HEK293T (cell line): ENCODE measurements at regions not wholly inside any gene's neighbourhood (a gene's known extent, or its start where the extent isn't known, plus 50 kb on each side); places are given as distances from the start of the nearest gene placed in this dataset.
"Not testable (repeated sequence)": the region's sequence is repeated elsewhere in the genome, so short reads cannot be mapped to it uniquely, and the experiment has no call there.

Experiments
- ARNT ChIP-seq: fragments of 450-650 bp; IDR thresholded peaks from 2 replicates; pipeline ENCODE4 v1.6.1; 2017; ENCODE audit warnings: mild to moderate bottlenecking
- BHLHE40 ChIP-seq: fragments of 450-650 bp; IDR thresholded peaks from 2 replicates; pipeline ENCODE4 v1.6.1; 2016; ENCODE audit warnings: mild to moderate bottlenecking, moderate library complexity, borderline replicate concordance
- ELF4 ChIP-seq: fragments of 450-650 bp; IDR thresholded peaks from 2 replicates; pipeline ENCODE4 v1.6.1; 2017; ENCODE audit warnings: antibody characterized with exemption
- FOXA1 ChIP-seq: fragments of 450-650 bp; IDR thresholded peaks from 2 replicates; pipeline ENCODE4 v1.6.1; 2016; ENCODE audit warnings: mild to moderate bottlenecking
- FOXK2 ChIP-seq: fragments of 450-650 bp; IDR thresholded peaks from 2 replicates; pipeline ENCODE4 v1.6.1; 2016; ENCODE audit warnings: mild to moderate bottlenecking
- FOXM1 ChIP-seq: fragments of 450-650 bp; IDR thresholded peaks from 2 replicates; pipeline ENCODE4 v1.6.1; 2017; ENCODE audit warnings: mild to moderate bottlenecking, borderline replicate concordance
- NFRKB ChIP-seq: fragments of 450-650 bp; IDR thresholded peaks from 2 replicates; pipeline ENCODE4 v1.6.1; 2016; ENCODE audit warnings: mild to moderate bottlenecking, moderate library complexity
- SP1 ChIP-seq: fragments of 450-650 bp; IDR thresholded peaks from 2 replicates; pipeline ENCODE4 v1.6.1; 2017
- SUZ12 ChIP-seq: fragments of 450-650 bp; IDR thresholded peaks from 2 replicates; pipeline ENCODE4 v1.6.1; 2016; ENCODE audit warnings: mild to moderate bottlenecking
- ZNF384 ChIP-seq: fragments of 450-650 bp; IDR thresholded peaks from 2 replicates; pipeline ENCODE4 v1.6.1; 2016

DNA sequence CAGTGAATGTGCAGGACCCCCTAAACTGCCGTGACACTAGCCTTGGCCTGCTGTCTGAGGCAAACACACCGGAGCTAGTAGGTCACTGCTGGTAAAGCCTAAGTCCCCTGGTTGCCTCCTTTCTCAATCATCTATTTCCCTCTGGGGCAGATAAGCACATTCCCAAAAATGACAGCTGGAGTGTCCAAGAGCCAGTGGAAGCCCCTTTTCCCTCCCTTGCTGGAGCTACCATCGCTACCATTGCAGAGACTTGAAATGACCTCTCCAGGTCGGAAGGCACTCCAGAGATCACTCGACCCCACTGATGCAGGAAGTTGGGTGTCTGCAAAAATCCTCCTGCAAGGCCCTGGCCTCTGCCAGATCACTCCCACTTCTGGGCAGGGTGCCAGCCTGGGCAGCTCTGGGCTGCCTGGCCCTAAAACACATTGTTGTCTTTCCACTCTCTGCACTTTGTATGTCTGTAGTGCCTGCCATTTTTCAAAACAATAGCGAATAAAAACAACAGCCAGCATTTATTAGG lies 235.9 kb downstream of the BCL2L11 start:
- TF ChIP-seq NFRKB, SUZ12, ZNF384, FOXK2, BHLHE40, ELF4, ARNT, FOXA1, FOXM1, SP1: not testable (repeated sequence)
